ENCODE measurements at regions not wholly inside any gene's neighbourhood (a gene's known extent, or its start where the extent isn't known, plus 50 kb on each side); places are given as distances from the start of the nearest gene placed in this dataset.

GRCh38 chr5:164000241-164000640, 494.8 kb downstream of the MAT2B start:
- intact Hi-C loops (cut with DNase I; ENCODE audit: low total_unique reads), result no loop called here
- H3K36me3 ChIP-seq, result no peaks in the 10 kb centered on the region
- H3K4me3 ChIP-seq, result no peak overlapping the region
- H3K27ac ChIP-seq, result no peak overlapping the region
- no peak for DNase-seq
- H3K4me1 ChIP-seq, result no peaks in the 10 kb centered on the region
- TF ChIP-seq CTCF (IDR thresholded peaks at IDR 0.05), result no peak
- H3K27me3 ChIP-seq, result no peaks in the 10 kb centered on the region
- no peaks in the 10 kb centered on the region for H3K9me3 ChIP-seq

GRCh38 chr5:164000819-164001218, 495.4 kb downstream of the MAT2B start:
- H3K4me3 ChIP-seq, result no peak overlapping the region
- H3K27ac ChIP-seq, result no peak overlapping the region
- no peaks in the 10 kb centered on the region for H3K36me3 ChIP-seq
- no peaks in the 10 kb centered on the region for H3K4me1 ChIP-seq
- DNase-seq, result no peak
- TF ChIP-seq CTCF (IDR thresholded peaks at IDR 0.05), result no peak
- H3K27me3 ChIP-seq, result no peaks in the 10 kb centered on the region
- intact Hi-C loops (cut with DNase I; ENCODE audit: low total_unique reads), result no loop called here
- H3K9me3 ChIP-seq, result no peaks in the 10 kb centered on the region

DNA sequence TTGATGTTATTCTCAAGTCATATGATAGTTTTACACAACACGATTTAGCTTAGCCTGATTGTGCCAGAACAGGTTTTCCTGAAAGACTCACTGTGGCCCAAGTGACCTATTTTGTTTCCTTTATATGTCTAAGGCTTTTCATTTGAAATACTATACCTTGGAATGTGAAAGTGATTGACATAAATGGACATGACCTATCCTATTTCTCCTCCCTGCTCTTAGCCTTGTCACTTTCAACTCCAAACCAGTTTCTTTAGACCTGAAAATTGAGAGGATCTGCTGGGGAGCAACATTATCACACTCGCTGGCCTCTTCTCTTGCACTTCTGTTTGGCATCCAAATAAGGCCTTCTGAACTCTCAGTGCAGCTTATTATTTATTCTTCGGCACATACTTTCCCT, 496.8 kb downstream of the MAT2B start:
- no peak for DNase-seq

GRCh38 chr5:164002628-164003027, 497.2 kb downstream of the MAT2B start:
- Histone ChIP-seq H3K27me3 (no peaks in the 10 kb centered on the region), H3K4me3 (no peak overlapping the region), H3K4me1 (no peaks in the 10 kb centered on the region), H3K36me3 (no peaks in the 10 kb centered on the region), H3K27ac (no peak overlapping the region), H3K9me3 (no peaks in the 10 kb centered on the region)
- DNase-seq, result no peak
- intact Hi-C loops (cut with DNase I; ENCODE audit: low total_unique reads), result no loop called here
- no peak for TF ChIP-seq CTCF (IDR thresholded peaks at IDR 0.05)

More for the DNA sequence above, 496.8 kb downstream of the MAT2B start:
- H3K27me3 ChIP-seq, result no peaks in the 10 kb centered on the region
- no peaks in the 10 kb centered on the region for H3K36me3 ChIP-seq
- TF ChIP-seq CTCF (IDR thresholded peaks at IDR 0.05), result no peak
- H3K9me3 ChIP-seq, result no peaks in the 10 kb centered on the region
- no peak overlapping the region for H3K27ac ChIP-seq
- H3K4me3 ChIP-seq, result no peak overlapping the region
- intact Hi-C loops (cut with DNase I; ENCODE audit: low total_unique reads), result no loop called here
- no peaks in the 10 kb centered on the region for H3K4me1 ChIP-seq

- H3K27me3 ChIP-seq, result no peaks in the 10 kb centered on the region
- DNase-seq, result no peak
- no peak for TF ChIP-seq CTCF (IDR thresholded peaks at IDR 0.05)
- intact Hi-C loops (cut with DNase I; ENCODE audit: low total_unique reads), result no loop called here
- H3K4me1 ChIP-seq, result no peaks in the 10 kb centered on the region
- no peak overlapping the region for H3K4me3 ChIP-seq
- H3K36me3 ChIP-seq, result no peaks in the 10 kb centered on the region
- H3K9me3 ChIP-seq, result no peaks in the 10 kb centered on the region
- H3K27ac ChIP-seq, result no peak overlapping the region
These were observed 499.7 kb downstream of the MAT2B start for GRCh38 chr5:164005071-164005470.

- intact Hi-C loops (cut with DNase I; ENCODE audit: low total_unique reads), result no loop called here
- DNase-seq, result no peak
- no peak overlapping the region for H3K4me3 ChIP-seq
- H3K27ac ChIP-seq, result no peak overlapping the region
- no peaks in the 10 kb centered on the region for H3K4me1 ChIP-seq
- no peak for TF ChIP-seq CTCF (IDR thresholded peaks at IDR 0.05)
- no peaks in the 10 kb centered on the region for H3K9me3 ChIP-seq
- H3K27me3 ChIP-seq, result no peaks in the 10 kb centered on the region
- no peaks in the 10 kb centered on the region for H3K36me3 ChIP-seq
These were observed 501.6 kb downstream of the MAT2B start for GRCh38 chr5:164007064-164007463.

Measured in tibial artery (tissue), 4 donors.